ENCODE measurements at regions not wholly inside any gene's neighbourhood (a gene's known extent, or its start where the extent isn't known, plus 50 kb on each side); places are given as distances from the start of the nearest gene placed in this dataset.

GRCh38 chr9:107830479-107830878 is 340.9 kb upstream of the KLF4 start:
- TF ChIP-seq POLR2A (IDR thresholded peaks at IDR 0.05; ENCODE audit: low read length) (no peak), GATA1 (IDR thresholded peaks at IDR 0.05; ENCODE audit: low read depth, low read length) (no peak)

Measured in erythroblast (primary cell).